ENCODE measurements at regions not wholly inside any gene's neighbourhood (a gene's known extent, or its start where the extent isn't known, plus 50 kb on each side); places are given as distances from the start of the nearest gene placed in this dataset.

DNA sequence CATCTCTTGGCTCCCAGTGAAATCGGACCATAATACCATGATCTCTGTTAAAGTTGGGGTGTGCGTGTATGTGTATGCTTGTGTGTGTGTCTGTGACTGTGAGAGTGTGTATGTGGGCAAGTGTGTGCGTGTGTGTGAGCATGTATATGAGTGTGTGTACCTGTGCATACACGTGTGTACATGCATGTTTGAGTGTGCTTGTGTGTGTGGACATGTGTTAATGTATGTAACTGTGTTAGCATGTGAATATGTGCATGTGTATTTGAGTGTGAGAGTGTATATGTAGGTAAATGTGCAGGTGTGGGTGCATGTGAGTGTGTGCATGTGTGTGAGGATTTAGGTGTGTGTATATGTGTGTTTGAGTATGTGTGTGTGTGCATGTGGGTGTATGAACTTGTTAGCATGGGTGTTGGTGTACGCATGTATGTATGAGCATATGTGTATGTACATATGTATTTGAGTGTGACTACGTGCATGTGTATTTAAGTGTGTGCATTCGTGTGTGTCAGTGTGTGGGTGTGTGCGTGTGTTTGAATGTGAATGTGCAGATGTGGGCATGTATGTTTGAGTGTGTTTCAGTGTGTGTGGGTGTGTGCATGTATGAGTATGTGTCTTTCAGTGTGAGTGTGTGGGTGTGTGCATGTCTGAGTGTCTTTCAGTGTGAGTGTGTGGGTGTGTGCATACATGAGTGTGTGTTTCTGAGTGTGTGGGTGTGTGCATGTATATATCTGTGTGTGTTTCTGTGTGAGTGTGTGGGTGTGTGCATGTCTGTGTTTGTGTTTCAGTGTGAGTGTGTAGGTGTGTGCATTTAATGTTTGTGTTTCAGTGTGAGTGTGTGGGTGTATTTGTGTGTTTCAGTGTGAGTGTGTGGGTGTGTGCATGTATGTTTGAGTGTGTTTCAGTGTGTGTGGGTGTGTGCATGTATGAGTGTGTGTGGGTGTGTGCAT, 183.2 kb downstream of the SOX9 start:
- TF ChIP-seq TAF1 (IDR thresholded peaks at IDR 0.05; ENCODE audit: borderline replicate concordance, insufficient read depth, low read length) = no peak
- TF ChIP-seq POLR2AphosphoS5 (IDR thresholded peaks at IDR 0.05; ENCODE audit: low read depth, low read length) = no peak

Data from PFSK-1 (cell line).